ENCODE measurements at regions not wholly inside any gene's neighbourhood (a gene's known extent, or its start where the extent isn't known, plus 50 kb on each side); places are given as distances from the start of the nearest gene placed in this dataset.
A peak's percentile ranks its signal among the peaks of the same experiment; 100 is the strongest.

- 89% methylated on average over 3 of the region's 3 CpGs for WGBS
Measured at GRCh38 chr16:73883841-73884240, 412.8 kb upstream of the PSMD7 start.

GRCh38 chr16:73883126-73883525, 413.5 kb upstream of the PSMD7 start:
- H3K27me3 ChIP-seq (ENCODE audit: control insufficient read depth in 2 of 2, insufficient read depth in 1 of 2, low read length in 1 of 2): peaks cover 0 to 4% of the 10 kb centered on the region in 2 donors
- H3K4me1 ChIP-seq (ENCODE audit: control insufficient read depth in 2 of 2, insufficient read depth in 2 of 2, low read length in 2 of 2): peaks cover 0 to 3% of the 10 kb centered on the region in 2 donors
- no peaks in the 10 kb centered on the region for H3K9me3 ChIP-seq (ENCODE audit: control insufficient read depth in 2 of 2, insufficient read depth in 1 of 2, low read length in 1 of 2)
- no peaks in the 10 kb centered on the region for H3K36me3 ChIP-seq (ENCODE audit: control insufficient read depth in 2 of 2, insufficient read depth in 2 of 2, low read length in 1 of 2)
- 50% methylated on average over 2 of the region's 2 CpGs for WGBS
- no peak overlapping the region for H3K27ac ChIP-seq (ENCODE audit: low read depth in 1 of 2, low read length in 1 of 2)
- H3K4me3 ChIP-seq (ENCODE audit: low read length in 2 of 2): no peak overlapping the region
- DNase-seq (ENCODE audit: low read depth in 6 of 9, low spot score in 9 of 9): no peak

More at GRCh38 chr16:73883841-73884240, 412.8 kb upstream of the PSMD7 start:
- no peak for DNase-seq (ENCODE audit: low read depth in 6 of 9, low spot score in 9 of 9)
- no peaks in the 10 kb centered on the region for H3K9me3 ChIP-seq (ENCODE audit: control insufficient read depth in 2 of 2, insufficient read depth in 1 of 2, low read length in 1 of 2)
- no peak overlapping the region for H3K27ac ChIP-seq (ENCODE audit: low read depth in 1 of 2, low read length in 1 of 2)
- H3K4me3 ChIP-seq (ENCODE audit: low read length in 2 of 2): no peak overlapping the region
- no peaks in the 10 kb centered on the region for H3K36me3 ChIP-seq (ENCODE audit: control insufficient read depth in 2 of 2, insufficient read depth in 2 of 2, low read length in 1 of 2)
- H3K27me3 ChIP-seq (ENCODE audit: control insufficient read depth in 2 of 2, insufficient read depth in 1 of 2, low read length in 1 of 2): peaks cover 2 to 4% of the 10 kb centered on the region in 2 donors
- H3K4me1 ChIP-seq (ENCODE audit: control insufficient read depth in 2 of 2, insufficient read depth in 2 of 2, low read length in 2 of 2): peaks cover 0 to 3% of the 10 kb centered on the region in 2 donors

GRCh38 chr16:73882651-73883050, 414.0 kb upstream of the PSMD7 start:
- H3K4me1 ChIP-seq (ENCODE audit: control insufficient read depth in 2 of 2, insufficient read depth in 2 of 2, low read length in 2 of 2): no peaks in the 10 kb centered on the region
- DNase-seq (ENCODE audit: low read depth in 6 of 9, low spot score in 9 of 9): no peak
- H3K4me3 ChIP-seq (ENCODE audit: low read length in 2 of 2): no peak overlapping the region
- H3K27me3 ChIP-seq (ENCODE audit: control insufficient read depth in 2 of 2, insufficient read depth in 1 of 2, low read length in 1 of 2): peaks cover 0 to 4% of the 10 kb centered on the region in 2 donors
- 92% methylated on average over 2 of the region's 2 CpGs for WGBS
- no peak overlapping the region for H3K27ac ChIP-seq (ENCODE audit: low read depth in 1 of 2, low read length in 1 of 2)
- H3K36me3 ChIP-seq (ENCODE audit: control insufficient read depth in 2 of 2, insufficient read depth in 2 of 2, low read length in 1 of 2): no peaks in the 10 kb centered on the region
- no peaks in the 10 kb centered on the region for H3K9me3 ChIP-seq (ENCODE audit: control insufficient read depth in 2 of 2, insufficient read depth in 1 of 2, low read length in 1 of 2)

GRCh38 chr16:73882033-73882432, 414.6 kb upstream of the PSMD7 start:
- peaks cover 0 to 4% of the 10 kb centered on the region in 2 donors for H3K27me3 ChIP-seq (ENCODE audit: control insufficient read depth in 2 of 2, insufficient read depth in 1 of 2, low read length in 1 of 2)
- no peak for DNase-seq (ENCODE audit: low read depth in 6 of 9, low spot score in 9 of 9)

GRCh38 chr16:73879621-73880020, 417.0 kb upstream of the PSMD7 start:
- no peaks in the 10 kb centered on the region for H3K36me3 ChIP-seq (ENCODE audit: control insufficient read depth in 2 of 2, insufficient read depth in 2 of 2, low read length in 1 of 2)
- H3K4me1 ChIP-seq (ENCODE audit: control insufficient read depth in 2 of 2, insufficient read depth in 2 of 2, low read length in 2 of 2): no peaks in the 10 kb centered on the region
- no peak overlapping the region for H3K27ac ChIP-seq (ENCODE audit: low read depth in 1 of 2, low read length in 1 of 2)
- peaks cover 0 to 4% of the 10 kb centered on the region in 2 donors for H3K27me3 ChIP-seq (ENCODE audit: control insufficient read depth in 2 of 2, insufficient read depth in 1 of 2, low read length in 1 of 2)
- H3K4me3 ChIP-seq (ENCODE audit: low read length in 2 of 2): no peak overlapping the region
- no peaks in the 10 kb centered on the region for H3K9me3 ChIP-seq (ENCODE audit: control insufficient read depth in 2 of 2, insufficient read depth in 1 of 2, low read length in 1 of 2)
- WGBS: 94% methylated on average over 2 of the region's 2 CpGs
- no peak for DNase-seq (ENCODE audit: low read depth in 6 of 9, low spot score in 9 of 9)

More at GRCh38 chr16:73882033-73882432, 414.6 kb upstream of the PSMD7 start:
- 81% methylated on average over 7 of the region's 7 CpGs for WGBS
- Histone ChIP-seq H3K4me1 (ENCODE audit: control insufficient read depth in 2 of 2, insufficient read depth in 2 of 2, low read length in 2 of 2) (no peaks in the 10 kb centered on the region), H3K4me3 (ENCODE audit: low read length in 2 of 2) (no peak overlapping the region), H3K9me3 (ENCODE audit: control insufficient read depth in 2 of 2, insufficient read depth in 1 of 2, low read length in 1 of 2) (no peaks in the 10 kb centered on the region), H3K36me3 (ENCODE audit: control insufficient read depth in 2 of 2, insufficient read depth in 2 of 2, low read length in 1 of 2) (no peaks in the 10 kb centered on the region), H3K27ac (ENCODE audit: low read depth in 1 of 2, low read length in 1 of 2) (no peak overlapping the region)

- H3K4me1 ChIP-seq (ENCODE audit: control insufficient read depth in 2 of 2, insufficient read depth in 2 of 2, low read length in 2 of 2): no peaks in the 10 kb centered on the region
- no peak overlapping the region for H3K27ac ChIP-seq (ENCODE audit: low read depth in 1 of 2, low read length in 1 of 2)
- no peak overlapping the region for H3K4me3 ChIP-seq (ENCODE audit: low read length in 2 of 2)
- peak in 2 of 9 donors; percentile 16 to 44 for DNase-seq (ENCODE audit: low read depth in 6 of 9, low spot score in 9 of 9)
- 34% methylated on average over 2 of the region's 2 CpGs for WGBS
- H3K36me3 ChIP-seq (ENCODE audit: control insufficient read depth in 2 of 2, insufficient read depth in 2 of 2, low read length in 1 of 2): no peaks in the 10 kb centered on the region
- no peaks in the 10 kb centered on the region for H3K9me3 ChIP-seq (ENCODE audit: control insufficient read depth in 2 of 2, insufficient read depth in 1 of 2, low read length in 1 of 2)
- H3K27me3 ChIP-seq (ENCODE audit: control insufficient read depth in 2 of 2, insufficient read depth in 1 of 2, low read length in 1 of 2): peaks cover 0 to 4% of the 10 kb centered on the region in 2 donors
Measured at GRCh38 chr16:73878611-73879010, 418.0 kb upstream of the PSMD7 start.

- Histone ChIP-seq H3K27me3 (ENCODE audit: control insufficient read depth in 2 of 2, insufficient read depth in 1 of 2, low read length in 1 of 2) (peaks cover 0 to 4% of the 10 kb centered on the region in 2 donors), H3K9me3 (ENCODE audit: control insufficient read depth in 2 of 2, insufficient read depth in 1 of 2, low read length in 1 of 2) (no peaks in the 10 kb centered on the region), H3K36me3 (ENCODE audit: control insufficient read depth in 2 of 2, insufficient read depth in 2 of 2, low read length in 1 of 2) (no peaks in the 10 kb centered on the region), H3K4me3 (ENCODE audit: low read length in 2 of 2) (no peak overlapping the region), H3K27ac (ENCODE audit: low read depth in 1 of 2, low read length in 1 of 2) (no peak overlapping the region), H3K4me1 (ENCODE audit: control insufficient read depth in 2 of 2, insufficient read depth in 2 of 2, low read length in 2 of 2) (no peaks in the 10 kb centered on the region)
- no peak for DNase-seq (ENCODE audit: low read depth in 6 of 9, low spot score in 9 of 9)
- WGBS: 47% methylated on average over 3 of the region's 3 CpGs
Measured at GRCh38 chr16:73877150-73877549, 419.5 kb upstream of the PSMD7 start.

- Histone ChIP-seq H3K9me3 (ENCODE audit: control insufficient read depth in 2 of 2, insufficient read depth in 1 of 2, low read length in 1 of 2) (no peaks in the 10 kb centered on the region), H3K27me3 (ENCODE audit: control insufficient read depth in 2 of 2, insufficient read depth in 1 of 2, low read length in 1 of 2) (peaks cover 0 to 4% of the 10 kb centered on the region in 2 donors), H3K27ac (ENCODE audit: low read depth in 1 of 2, low read length in 1 of 2) (no peak overlapping the region), H3K4me3 (ENCODE audit: low read length in 2 of 2) (no peak overlapping the region), H3K4me1 (ENCODE audit: control insufficient read depth in 2 of 2, insufficient read depth in 2 of 2, low read length in 2 of 2) (no peaks in the 10 kb centered on the region), H3K36me3 (ENCODE audit: control insufficient read depth in 2 of 2, insufficient read depth in 2 of 2, low read length in 1 of 2) (no peaks in the 10 kb centered on the region)
- DNase-seq (ENCODE audit: low read depth in 6 of 9, low spot score in 9 of 9): no peak
- WGBS: 93% methylated on average over 7 of the region's 7 CpGs
Measured at GRCh38 chr16:73875996-73876690, 420.5 kb upstream of the PSMD7 start.

GRCh38 chr16:73874324-73874723, 422.3 kb upstream of the PSMD7 start:
- H3K27me3 ChIP-seq (ENCODE audit: control insufficient read depth in 2 of 2, insufficient read depth in 1 of 2, low read length in 1 of 2): no peaks in the 10 kb centered on the region
- no peak overlapping the region for H3K4me3 ChIP-seq (ENCODE audit: low read length in 2 of 2)
- H3K4me1 ChIP-seq (ENCODE audit: control insufficient read depth in 2 of 2, insufficient read depth in 2 of 2, low read length in 2 of 2): no peaks in the 10 kb centered on the region
- no peak overlapping the region for H3K27ac ChIP-seq (ENCODE audit: low read depth in 1 of 2, low read length in 1 of 2)
- no peaks in the 10 kb centered on the region for H3K9me3 ChIP-seq (ENCODE audit: control insufficient read depth in 2 of 2, insufficient read depth in 1 of 2, low read length in 1 of 2)
- WGBS: 74% methylated on average over 3 of the region's 3 CpGs
- no peak for DNase-seq (ENCODE audit: low read depth in 6 of 9, low spot score in 9 of 9)
- no peaks in the 10 kb centered on the region for H3K36me3 ChIP-seq (ENCODE audit: control insufficient read depth in 2 of 2, insufficient read depth in 2 of 2, low read length in 1 of 2)

Data from thymus (tissue), 11 donors.